T-helper 2 cell (primary cell): ENCODE measurements at regions not wholly inside any gene's neighbourhood (a gene's known extent, or its start where the extent isn't known, plus 50 kb on each side); places are given as distances from the start of the nearest gene placed in this dataset.
"Not testable (repeated sequence)": the region's sequence is repeated elsewhere in the genome, so short reads cannot be mapped to it uniquely, and the experiment has no call there.

Experiments
- DNase-seq, 5 experiments: peaks; one replicate each; pipeline versions ENCODE4 v3.0.0 to v3.0.0-alpha.2; 2012 to 2022

- not testable (repeated sequence) for DNase-seq
Observed at GRCh38 chr21:35183389-35183788, 134.3 kb upstream of the RUNX1 start.

- peak in 1 of 5 experiments; percentile 27 for DNase-seq
Observed at GRCh38 chr21:35179990-35180540, 131.0 kb upstream of the RUNX1 start.

GRCh38 chr21:35178827-35179226 is 129.7 kb upstream of the RUNX1 start:
- DNase-seq: peak in 1 of 5 experiments; percentile 40

- DNase-seq: no peak
Observed at GRCh38 chr21:35178098-35178497, 129.0 kb upstream of the RUNX1 start.

GRCh38 chr21:35172231-35172630 is 123.1 kb upstream of the RUNX1 start:
- peak in 1 of 5 experiments; percentile 83 for DNase-seq

GRCh38 chr21:35171385-35171784 is 122.3 kb upstream of the RUNX1 start:
- DNase-seq: no peak

- no peak for DNase-seq
Observed at GRCh38 chr21:35170818-35171217, 121.7 kb upstream of the RUNX1 start.

GRCh38 chr21:35170244-35170643 is 121.1 kb upstream of the RUNX1 start:
- no peak for DNase-seq

GRCh38 chr21:35169574-35169973 is 120.5 kb upstream of the RUNX1 start:
- no peak for DNase-seq

GRCh38 chr21:35168735-35169134 is 119.6 kb upstream of the RUNX1 start:
- no peak for DNase-seq

- DNase-seq: no peak
Observed at GRCh38 chr21:35164971-35165483, 115.9 kb upstream of the RUNX1 start.

- DNase-seq: no peak
Observed at GRCh38 chr21:35164380-35164779, 115.3 kb upstream of the RUNX1 start.

- DNase-seq: no peak
Observed at GRCh38 chr21:35163411-35163810, 114.3 kb upstream of the RUNX1 start.

- DNase-seq: no peak
Observed at GRCh38 chr21:35162831-35163230, 113.7 kb upstream of the RUNX1 start.

GRCh38 chr21:35159881-35160280 is 110.8 kb upstream of the RUNX1 start:
- DNase-seq: no peak

GRCh38 chr21:35157374-35157773 is 108.3 kb upstream of the RUNX1 start:
- not testable (repeated sequence) for DNase-seq

- no peak for DNase-seq
Observed at GRCh38 chr21:35156293-35157278, 107.5 kb upstream of the RUNX1 start.

- peak in 1 of 5 experiments; percentile 7 for DNase-seq
Observed at GRCh38 chr21:35154788-35155187, 105.7 kb upstream of the RUNX1 start.

- DNase-seq: no peak
Observed at GRCh38 chr21:35153671-35154070, 104.6 kb upstream of the RUNX1 start.

GRCh38 chr21:35150562-35151226 is 101.6 kb upstream of the RUNX1 start:
- peak in 1 of 5 experiments; percentile 14 for DNase-seq

GRCh38 chr21:35149698-35150097 is 100.6 kb upstream of the RUNX1 start:
- DNase-seq: no peak

- DNase-seq: no peak
Observed at GRCh38 chr21:35147439-35147838, 98.3 kb upstream of the RUNX1 start.

- DNase-seq: no peak
Observed at GRCh38 chr21:35145626-35146233, 96.6 kb upstream of the RUNX1 start.
